AG10803 (cell line): ENCODE measurements at regions not wholly inside any gene's neighbourhood (a gene's known extent, or its start where the extent isn't known, plus 50 kb on each side); places are given as distances from the start of the nearest gene placed in this dataset.
A peak's percentile ranks its signal among the peaks of the same experiment; 100 is the strongest.

Experiments
- DNase-seq: peaks from one replicate; pipeline ENCODE4 v3.0.0; 2010; ENCODE audit warnings: low read depth
- H3K4me3 ChIP-seq: 2 replicates; pipeline ENCODE4 v1.5.1; 2011; ENCODE audit warnings: mild to moderate bottlenecking, low read length, control low read depth
- TF ChIP-seq, protein P1 (sequence below): conservative IDR thresholded peaks from 2 replicates; pipeline ENCODE4 v1.5.1; 2011; ENCODE audit warnings: mild to moderate bottlenecking, low read length, control low read depth, inconsistent platforms

- no peak overlapping the region for H3K4me3 ChIP-seq
- TF ChIP-seq, protein P1, sequence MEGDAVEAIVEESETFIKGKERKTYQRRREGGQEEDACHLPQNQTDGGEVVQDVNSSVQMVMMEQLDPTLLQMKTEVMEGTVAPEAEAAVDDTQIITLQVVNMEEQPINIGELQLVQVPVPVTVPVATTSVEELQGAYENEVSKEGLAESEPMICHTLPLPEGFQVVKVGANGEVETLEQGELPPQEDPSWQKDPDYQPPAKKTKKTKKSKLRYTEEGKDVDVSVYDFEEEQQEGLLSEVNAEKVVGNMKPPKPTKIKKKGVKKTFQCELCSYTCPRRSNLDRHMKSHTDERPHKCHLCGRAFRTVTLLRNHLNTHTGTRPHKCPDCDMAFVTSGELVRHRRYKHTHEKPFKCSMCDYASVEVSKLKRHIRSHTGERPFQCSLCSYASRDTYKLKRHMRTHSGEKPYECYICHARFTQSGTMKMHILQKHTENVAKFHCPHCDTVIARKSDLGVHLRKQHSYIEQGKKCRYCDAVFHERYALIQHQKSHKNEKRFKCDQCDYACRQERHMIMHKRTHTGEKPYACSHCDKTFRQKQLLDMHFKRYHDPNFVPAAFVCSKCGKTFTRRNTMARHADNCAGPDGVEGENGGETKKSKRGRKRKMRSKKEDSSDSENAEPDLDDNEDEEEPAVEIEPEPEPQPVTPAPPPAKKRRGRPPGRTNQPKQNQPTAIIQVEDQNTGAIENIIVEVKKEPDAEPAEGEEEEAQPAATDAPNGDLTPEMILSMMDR, result no peak
- no peak for DNase-seq
These were observed 136.2 kb downstream of the TEX29 start for GRCh38 chr13:111456452-111457230.

DNA sequence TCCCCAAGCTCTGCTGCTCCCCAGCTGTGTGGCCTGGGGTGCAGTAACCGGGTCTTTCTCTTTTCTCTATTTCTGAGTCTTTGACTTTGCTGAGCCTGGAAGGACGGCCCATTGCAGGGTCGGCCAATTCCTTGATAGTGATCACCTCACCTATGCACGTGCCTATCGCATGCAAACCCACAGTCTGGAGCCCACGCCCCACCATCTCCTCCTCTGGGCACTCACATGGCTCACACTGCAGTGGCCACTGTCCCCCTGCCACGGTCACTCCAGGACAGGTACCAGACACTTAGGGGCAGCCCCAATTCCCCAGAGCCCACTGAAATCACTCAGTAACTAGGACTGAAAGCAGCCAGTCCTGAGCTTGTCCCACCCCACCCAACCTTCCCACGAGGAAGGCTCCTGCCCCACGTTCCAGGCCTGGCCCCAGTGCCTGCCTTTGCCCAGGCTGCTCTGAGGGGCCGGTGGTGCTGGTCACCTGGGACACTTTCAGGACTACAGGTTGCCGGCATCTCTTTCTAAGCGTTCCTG is 137.6 kb downstream of the TEX29 start:
- DNase-seq, result no peak
- TF ChIP-seq, protein P1, result no peak
- no peak overlapping the region for H3K4me3 ChIP-seq

GRCh38 chr13:111458739-111459138 is 138.3 kb downstream of the TEX29 start:
- H3K4me3 ChIP-seq, result no peak overlapping the region
- TF ChIP-seq, protein P1, result no peak
- DNase-seq, result no peak

GRCh38 chr13:111459803-111460547 is 139.5 kb downstream of the TEX29 start:
- no peak overlapping the region for H3K4me3 ChIP-seq
- DNase-seq, result no peak
- TF ChIP-seq, protein P1, result no peak

DNA sequence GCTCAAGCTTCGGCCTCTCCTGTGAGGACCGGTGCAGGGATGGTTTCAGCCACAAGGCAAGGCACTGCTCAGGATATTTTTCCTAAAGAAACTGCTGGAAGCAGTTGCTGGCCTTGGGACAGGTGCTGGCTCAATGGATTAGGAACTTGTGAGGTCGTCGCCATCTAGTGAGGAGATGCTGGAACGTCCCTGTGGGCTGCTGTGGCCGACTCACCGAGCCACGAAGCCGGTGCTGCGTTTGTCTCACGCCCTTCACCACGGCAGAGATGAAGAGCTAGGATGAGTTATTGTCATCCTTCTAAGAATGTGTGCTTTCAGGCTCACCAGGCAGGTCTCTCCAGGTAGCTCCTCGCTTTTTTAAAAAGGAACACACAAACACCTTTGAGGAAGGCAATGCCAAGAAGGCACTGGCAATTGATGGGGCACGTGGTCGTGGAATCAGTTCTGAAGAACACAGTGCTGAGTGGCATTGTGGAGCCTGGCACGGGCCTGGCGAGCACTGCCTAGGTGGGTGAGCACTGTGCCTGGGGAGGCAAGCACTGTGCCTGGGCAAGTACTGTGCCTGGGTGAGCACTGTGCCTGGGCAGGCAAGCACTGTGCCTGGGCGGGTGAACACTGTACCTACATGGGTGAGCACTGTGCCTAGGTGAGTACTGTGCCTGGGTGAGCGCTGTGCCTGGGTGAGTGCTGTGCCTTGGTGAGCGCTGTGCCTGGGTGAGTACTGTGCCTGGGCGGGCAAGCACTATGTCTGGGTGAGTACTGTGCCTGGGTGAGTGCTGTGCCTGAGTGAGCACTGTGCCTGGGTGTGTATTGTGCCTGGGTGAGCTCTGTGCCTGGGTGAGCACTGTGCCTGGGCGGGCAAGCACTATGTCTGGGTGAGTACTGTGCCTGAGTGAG is 140.4 kb downstream of the TEX29 start:
- peak; percentile 62 for DNase-seq
- TF ChIP-seq, protein P1, result peak; percentile 62

DNA sequence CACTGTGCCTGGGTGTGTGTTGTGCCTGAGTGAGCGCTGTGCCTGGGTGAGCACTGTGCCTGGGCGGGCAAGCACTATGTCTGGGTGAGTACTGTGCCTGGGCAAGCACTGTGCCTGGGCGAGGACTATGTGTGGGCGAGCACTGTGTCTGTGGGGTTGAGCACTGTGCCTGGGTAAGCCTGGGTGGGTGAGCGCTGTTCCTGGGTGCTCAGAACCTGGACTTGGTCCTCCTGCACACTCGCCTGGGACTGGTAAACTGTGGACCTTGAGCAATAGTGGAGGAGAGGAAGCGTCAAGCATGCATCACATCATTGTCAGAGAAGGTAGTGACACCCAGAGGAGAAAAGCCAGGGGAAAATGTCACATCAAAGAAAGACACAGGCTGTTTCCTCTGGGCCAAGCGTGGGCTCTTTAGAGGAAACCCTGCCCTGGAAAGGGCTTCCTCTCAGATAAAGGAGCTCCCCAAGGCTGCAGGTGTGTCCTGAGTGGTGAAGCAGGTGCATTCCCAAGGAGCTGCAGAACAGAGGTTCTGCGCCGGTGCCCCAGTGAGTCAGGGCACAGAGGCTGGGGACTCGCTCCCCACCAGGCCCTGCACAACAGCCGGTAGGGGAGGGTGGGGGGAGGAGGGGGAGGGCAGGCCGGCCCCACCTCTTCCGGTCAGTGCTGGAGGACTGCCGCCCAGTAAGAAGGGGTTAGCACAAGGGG is 141.2 kb downstream of the TEX29 start:
- TF ChIP-seq, protein P1, result no peak
- no peak overlapping the region for H3K4me3 ChIP-seq
- DNase-seq, result no peak

More for the DNA sequence above, 140.4 kb downstream of the TEX29 start:
- H3K4me3 ChIP-seq, result no peak overlapping the region
